ENCODE measurements at regions not wholly inside any gene's neighbourhood (a gene's known extent, or its start where the extent isn't known, plus 50 kb on each side); places are given as distances from the start of the nearest gene placed in this dataset.

- H3K36me3 ChIP-seq (ENCODE audit: control insufficient read depth in 4 of 4, insufficient read depth in 3 of 4, low read depth in 1 of 4, low read length in 3 of 4) = no peaks in the 10 kb centered on the region
- TF ChIP-seq REST (IDR thresholded peaks at IDR 0.05) (no peak), SP1 (IDR thresholded peaks at IDR 0.05) (no peak), YY1 (IDR thresholded peaks at IDR 0.05) (no peak), EGR1 (IDR thresholded peaks at IDR 0.05; ENCODE audit: low read depth in 2 of 2) (no peak), ZBTB33 (IDR thresholded peaks at IDR 0.05) (no peak), NR2F2 (IDR thresholded peaks at IDR 0.05) (no peak), HNF4G (IDR thresholded peaks at IDR 0.05) (no peak), HNF4A (conservative IDR thresholded peaks at IDR 0.05) (no peak), RXRA (IDR thresholded peaks at IDR 0.05) (no peak), TAF1 (conservative IDR thresholded peaks at IDR 0.05) (no peak), FOXA2 (IDR thresholded peaks at IDR 0.05) (no peak), ATF3 (IDR thresholded peaks at IDR 0.05) (no peak), FOXA1 (IDR thresholded peaks at IDR 0.05) (no peak)
- DNase-seq (ENCODE audit: low spot score) = no peak
- H3K27ac ChIP-seq (ENCODE audit: low read depth in 1 of 2, low read length in 2 of 2) = no peak overlapping the region
- no peaks in the 10 kb centered on the region for H3K27me3 ChIP-seq (ENCODE audit: control insufficient read depth in 4 of 4, insufficient read depth in 4 of 4, low read length in 3 of 4)
- no peak overlapping the region for H3K4me3 ChIP-seq (ENCODE audit: low read depth in 1 of 3, low read length in 3 of 3)
- WGBS = 97% methylated on average over 20 of the region's 20 CpGs
- peaks cover 3 to 16% (median 8%) of the 10 kb centered on the region in 4 donors for H3K4me1 ChIP-seq (ENCODE audit: control insufficient read depth in 4 of 4, insufficient read depth in 4 of 4, low read length in 3 of 4)
- H3K9ac ChIP-seq (ENCODE audit: low read depth in 1 of 2, low read length in 2 of 2) = no peak overlapping the region
- H3K9me3 ChIP-seq (ENCODE audit: control insufficient read depth in 4 of 4, low read length in 3 of 4) = no peaks in the 10 kb centered on the region
Measured at GRCh38 chr14:50049703-50050570, 66.4 kb downstream of the VCPKMT start.

- 97% methylated on average over 12 of the region's 12 CpGs for WGBS
- H3K4me1 ChIP-seq (ENCODE audit: control insufficient read depth in 4 of 4, insufficient read depth in 4 of 4, low read length in 3 of 4) = peaks cover 0 to 6% (median 6%) of the 10 kb centered on the region in 4 donors
- TF ChIP-seq HNF4G (IDR thresholded peaks at IDR 0.05) (no peak), EGR1 (IDR thresholded peaks at IDR 0.05; ENCODE audit: low read depth in 2 of 2) (no peak), ZBTB33 (IDR thresholded peaks at IDR 0.05) (no peak), JUND (IDR thresholded peaks at IDR 0.05) (no peak), MAX (IDR thresholded peaks at IDR 0.05) (no peak), ATF3 (IDR thresholded peaks at IDR 0.05) (no peak), NR2F2 (IDR thresholded peaks at IDR 0.05) (no peak), RAD21 (IDR thresholded peaks at IDR 0.05) (no peak), RXRA (IDR thresholded peaks at IDR 0.05) (no peak), YY1 (IDR thresholded peaks at IDR 0.05) (no peak), SP1 (IDR thresholded peaks at IDR 0.05) (no peak), GABPA (IDR thresholded peaks at IDR 0.05 in 1 of 2, conservative IDR thresholded peaks at IDR 0.05 in 1 of 2) (no peak), REST (IDR thresholded peaks at IDR 0.05) (no peak), FOXA1 (IDR thresholded peaks at IDR 0.05) (no peak)
Measured at GRCh38 chr14:50051106-50051505, 65.3 kb downstream of the VCPKMT start.

More at GRCh38 chr14:50051106-50051505, 65.3 kb downstream of the VCPKMT start:
- Histone ChIP-seq H3K9me3 (ENCODE audit: control insufficient read depth in 4 of 4, low read length in 3 of 4) (no peaks in the 10 kb centered on the region), H3K27me3 (ENCODE audit: control insufficient read depth in 4 of 4, insufficient read depth in 4 of 4, low read length in 3 of 4) (no peaks in the 10 kb centered on the region), H3K27ac (ENCODE audit: low read depth in 1 of 2, low read length in 2 of 2) (no peak overlapping the region), H3K9ac (ENCODE audit: low read depth in 1 of 2, low read length in 2 of 2) (no peak overlapping the region), H3K36me3 (ENCODE audit: control insufficient read depth in 4 of 4, insufficient read depth in 3 of 4, low read depth in 1 of 4, low read length in 3 of 4) (no peaks in the 10 kb centered on the region), H3K4me3 (ENCODE audit: low read depth in 1 of 3, low read length in 3 of 3) (no peak overlapping the region)
- no peak for DNase-seq (ENCODE audit: low spot score)
